NCI-H345 (cell line): ENCODE measurements at regions not wholly inside any gene's neighbourhood (a gene's known extent, or its start where the extent isn't known, plus 50 kb on each side); places are given as distances from the start of the nearest gene placed in this dataset.
"Not testable (repeated sequence)": the region's sequence is repeated elsewhere in the genome, so short reads cannot be mapped to it uniquely, and the experiment has no call there.

ENCODE experiments used
- DNase-seq: peaks from one replicate; lab custom pipeline; 2025; lab: John Stamatoyannopoulos, UW

GRCh38 chr10:106078895-106079576, 1085.5 kb downstream of the SORCS1 start:
- DNase-seq: no peak

- DNase-seq: no peak
Observed at GRCh38 chr10:106076496-106076895, 1088.0 kb downstream of the SORCS1 start.

GRCh38 chr10:106053061-106053460, 1111.4 kb downstream of the SORCS1 start:
- DNase-seq: no peak

- no peak for DNase-seq
Observed at GRCh38 chr10:106044503-106044902, 1120.0 kb downstream of the SORCS1 start.

GRCh38 chr10:106043863-106044262, 1120.6 kb downstream of the SORCS1 start:
- no peak for DNase-seq

- DNase-seq: no peak
Observed at GRCh38 chr10:106038246-106038645, 1126.3 kb downstream of the SORCS1 start.

GRCh38 chr10:106033065-106033464, 1131.4 kb downstream of the SORCS1 start:
- no peak for DNase-seq

GRCh38 chr10:106032450-106033002, 1132.0 kb downstream of the SORCS1 start:
- DNase-seq: no peak

- no peak for DNase-seq
Observed at GRCh38 chr10:106027240-106027639, 1137.3 kb downstream of the SORCS1 start.

- DNase-seq: no peak
Observed at GRCh38 chr10:106025208-106025811, 1139.2 kb downstream of the SORCS1 start.

GRCh38 chr10:106023329-106023728, 1141.2 kb downstream of the SORCS1 start:
- DNase-seq: no peak

GRCh38 chr10:106019559-106019958, 1144.9 kb downstream of the SORCS1 start:
- not testable (repeated sequence) for DNase-seq

GRCh38 chr10:106015369-106016199, 1148.9 kb downstream of the SORCS1 start:
- DNase-seq: not testable (repeated sequence)

GRCh38 chr10:106011250-106011649, 1153.3 kb downstream of the SORCS1 start:
- no peak for DNase-seq

GRCh38 chr10:106000721-106001120, 1163.8 kb downstream of the SORCS1 start:
- DNase-seq: no peak

GRCh38 chr10:105993609-105994008, 1170.9 kb downstream of the SORCS1 start:
- no peak for DNase-seq

GRCh38 chr10:105992928-105993327, 1171.6 kb downstream of the SORCS1 start:
- no peak for DNase-seq

- DNase-seq: no peak
Observed at GRCh38 chr10:105990529-105990928, 1174.0 kb downstream of the SORCS1 start.

GRCh38 chr10:105989995-105990394, 1174.5 kb downstream of the SORCS1 start:
- no peak for DNase-seq

GRCh38 chr10:105988848-105989247, 1175.7 kb downstream of the SORCS1 start:
- DNase-seq: no peak

GRCh38 chr10:105986912-105987635, 1177.4 kb downstream of the SORCS1 start:
- DNase-seq: no peak

- no peak for DNase-seq
Observed at GRCh38 chr10:105986486-105986885, 1178.0 kb downstream of the SORCS1 start.
